T1000 (cell line): ENCODE measurements at regions not wholly inside any gene's neighbourhood (a gene's known extent, or its start where the extent isn't known, plus 50 kb on each side); places are given as distances from the start of the nearest gene placed in this dataset.
"Not testable (repeated sequence)": the region's sequence is repeated elsewhere in the genome, so short reads cannot be mapped to it uniquely, and the experiment has no call there.

ENCODE experiments used
- DNase-seq: peaks from one replicate; lab custom pipeline; 2025; ENCODE audit warnings: mixed read lengths; lab: John Stamatoyannopoulos, UW

- peak; percentile 67 for DNase-seq
Measured at GRCh38 chr6:2376429-2377355, 131.3 kb upstream of the GMDS start.

DNA sequence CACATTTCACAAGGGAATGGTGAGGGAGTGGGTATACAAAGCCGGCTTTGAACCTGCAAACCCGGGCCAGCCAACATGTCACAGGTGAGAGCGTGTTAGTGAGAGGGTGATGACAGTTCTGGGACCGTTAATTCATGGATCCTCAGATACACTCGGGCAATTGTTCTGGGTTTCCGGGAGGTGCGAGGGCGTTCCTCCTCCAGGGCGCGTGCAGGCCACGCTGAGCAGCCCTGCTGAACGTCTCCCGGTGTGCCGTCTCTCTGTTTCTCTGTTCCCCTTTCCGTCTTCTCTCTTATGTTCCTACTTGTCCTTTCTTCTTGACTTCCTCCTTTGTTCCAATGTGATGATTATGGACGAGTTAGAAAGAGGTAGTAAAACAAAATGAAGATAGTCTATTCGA is 130.0 kb upstream of the GMDS start:
- no peak for DNase-seq

- DNase-seq: no peak
Measured at GRCh38 chr6:2369606-2370005, 124.2 kb upstream of the GMDS start.

- no peak for DNase-seq
Measured at GRCh38 chr6:2363211-2363610, 117.8 kb upstream of the GMDS start.

- DNase-seq: no peak
Measured at GRCh38 chr6:2361195-2361594, 115.8 kb upstream of the GMDS start.

DNA sequence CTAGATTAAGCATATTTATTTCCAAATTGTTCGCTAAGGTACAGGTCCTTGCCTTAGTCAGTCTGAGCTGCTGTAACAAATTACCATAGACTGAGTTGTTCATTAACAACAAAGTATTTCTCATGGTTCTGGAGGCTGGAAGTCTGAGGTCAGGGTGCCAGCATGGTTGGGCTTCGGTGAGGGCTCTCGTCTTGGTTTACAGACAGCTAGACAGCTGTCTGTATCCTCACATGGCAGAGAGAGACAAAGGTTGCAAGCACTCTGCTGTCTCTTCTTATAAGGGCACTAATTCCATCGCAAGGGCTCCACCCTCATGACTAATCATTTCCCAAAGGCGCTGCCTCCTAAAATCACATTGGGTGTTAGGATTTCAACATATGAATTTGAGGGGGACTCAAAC is 115.3 kb upstream of the GMDS start:
- DNase-seq: no peak

DNA sequence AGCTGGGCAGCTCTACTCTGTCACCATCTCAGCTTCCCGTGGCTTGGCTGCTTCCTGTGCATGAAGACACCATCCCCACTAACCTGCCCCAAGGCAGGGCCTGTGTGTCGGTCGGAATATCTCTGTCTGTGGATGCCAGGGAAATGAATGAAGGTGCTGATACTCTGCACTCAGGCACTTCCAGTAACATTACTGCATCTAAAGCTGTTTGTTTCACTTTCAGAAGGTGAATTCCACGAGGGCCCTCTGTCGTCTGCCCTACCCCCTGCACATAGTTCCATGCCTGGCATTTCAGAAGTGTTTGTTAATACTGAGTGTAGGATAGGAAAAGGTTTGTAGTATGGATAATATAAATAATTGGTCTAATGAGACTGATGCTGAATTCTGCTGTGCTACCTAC is 114.7 kb upstream of the GMDS start:
- no peak for DNase-seq

GRCh38 chr6:2355150-2355549 is 109.7 kb upstream of the GMDS start:
- no peak for DNase-seq

- no peak for DNase-seq
Measured at GRCh38 chr6:2354138-2354491, 108.7 kb upstream of the GMDS start.

GRCh38 chr6:2353412-2354137 is 108.2 kb upstream of the GMDS start:
- peak; percentile 34 for DNase-seq

GRCh38 chr6:2351807-2352431 is 106.5 kb upstream of the GMDS start:
- DNase-seq: no peak

DNA sequence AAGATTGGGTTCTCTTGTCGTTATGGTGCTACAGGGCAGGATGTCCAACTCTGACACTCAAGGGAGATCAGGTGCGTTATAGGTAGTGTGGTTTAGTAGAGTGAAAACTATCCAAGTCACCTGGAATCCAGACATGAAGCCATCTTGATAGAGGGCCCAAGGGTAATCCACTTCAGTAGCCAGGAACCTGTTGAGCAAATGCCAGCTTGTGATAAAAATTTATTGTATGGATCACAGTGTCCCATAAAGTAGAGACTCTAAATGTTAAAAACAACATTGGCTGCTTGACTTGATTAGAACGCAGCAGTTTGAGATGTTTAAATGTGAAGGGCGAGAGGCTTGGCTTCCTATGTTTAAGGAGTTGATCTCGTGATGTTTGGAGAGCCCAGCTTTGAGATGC is 105.7 kb upstream of the GMDS start:
- no peak for DNase-seq

DNA sequence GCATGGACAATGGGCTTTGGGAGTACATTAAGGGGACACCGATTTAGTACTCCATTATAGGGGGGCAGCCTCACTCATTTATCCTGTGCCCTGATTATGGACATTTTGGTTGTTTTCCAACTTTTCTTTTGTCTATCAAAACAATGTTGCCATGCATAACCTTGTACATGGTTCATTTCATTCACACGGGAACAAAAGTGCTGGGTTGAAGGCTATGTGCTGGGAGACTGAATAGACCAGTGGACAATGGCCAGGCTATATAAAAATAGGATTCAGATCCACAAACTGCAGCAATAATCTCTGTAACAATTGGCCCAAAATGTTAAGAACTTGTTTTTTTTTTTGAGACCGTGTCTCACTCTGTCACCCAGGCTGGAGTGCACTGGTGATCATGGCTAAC is 100.7 kb upstream of the GMDS start:
- DNase-seq: no peak

- no peak for DNase-seq
Measured at GRCh38 chr6:2344319-2344905, 99.0 kb upstream of the GMDS start.

DNA sequence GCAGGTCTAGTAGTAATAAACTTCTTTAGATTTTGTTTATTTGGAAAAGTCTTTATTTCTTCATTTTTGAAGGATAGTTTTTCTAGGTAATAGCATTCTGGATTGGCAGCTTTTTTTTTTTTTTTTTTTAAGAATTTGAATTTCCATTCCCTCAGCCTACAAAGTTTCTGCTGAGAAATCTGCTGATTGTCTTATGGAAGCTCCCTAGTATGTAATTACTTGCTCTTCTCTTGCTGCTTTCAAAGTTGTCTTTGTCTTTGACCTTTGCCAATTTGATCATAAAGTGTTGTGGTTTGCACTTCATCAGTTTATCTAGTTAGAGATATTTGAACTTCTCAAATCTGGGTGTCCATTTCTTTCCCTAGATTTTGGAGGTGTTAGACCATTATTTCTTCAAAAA is 82.2 kb upstream of the GMDS start:
- no peak for DNase-seq

DNA sequence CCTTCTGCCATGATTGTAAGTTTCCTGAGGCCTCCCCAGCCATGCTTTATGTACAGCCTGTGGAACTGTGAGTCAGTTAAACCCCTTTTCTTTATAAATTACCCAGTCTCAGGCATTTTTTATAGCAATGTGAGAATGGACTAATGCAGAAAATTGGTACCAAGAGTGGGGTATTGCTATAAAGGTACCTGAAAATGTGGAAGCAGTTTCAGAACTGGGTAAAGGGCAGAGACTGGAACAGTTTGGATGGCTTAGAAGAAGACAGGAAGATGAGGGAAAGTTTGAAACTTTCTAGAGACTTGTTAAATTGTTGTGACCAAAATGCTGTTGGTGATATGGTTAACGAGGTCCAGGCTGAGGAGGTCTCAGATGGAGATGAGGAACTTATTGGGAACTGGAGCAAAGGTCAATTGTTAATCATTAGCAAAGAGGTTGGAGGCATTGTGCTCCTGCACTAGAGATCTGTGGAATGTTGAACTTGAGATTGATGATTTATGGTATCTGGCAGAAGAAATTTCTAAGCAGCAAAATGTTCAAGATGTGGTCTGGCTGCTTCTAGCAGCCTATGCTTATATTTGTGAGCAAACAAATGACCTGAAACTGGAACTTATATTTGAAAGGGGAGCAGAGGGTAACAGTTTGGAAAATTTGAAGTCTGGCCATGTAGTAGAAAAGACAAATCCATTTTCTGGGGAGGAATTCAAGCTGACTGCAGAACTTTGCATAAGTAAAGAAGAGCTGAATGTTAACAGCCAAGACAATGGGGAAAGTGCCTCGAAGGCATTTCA is 79.0 kb upstream of the GMDS start:
- no peak for DNase-seq

GRCh38 chr6:2317498-2317897 is 72.1 kb upstream of the GMDS start:
- DNase-seq: not testable (repeated sequence)

GRCh38 chr6:2314641-2315040 is 69.2 kb upstream of the GMDS start:
- no peak for DNase-seq

- no peak for DNase-seq
Measured at GRCh38 chr6:2310042-2310441, 64.6 kb upstream of the GMDS start.

DNA sequence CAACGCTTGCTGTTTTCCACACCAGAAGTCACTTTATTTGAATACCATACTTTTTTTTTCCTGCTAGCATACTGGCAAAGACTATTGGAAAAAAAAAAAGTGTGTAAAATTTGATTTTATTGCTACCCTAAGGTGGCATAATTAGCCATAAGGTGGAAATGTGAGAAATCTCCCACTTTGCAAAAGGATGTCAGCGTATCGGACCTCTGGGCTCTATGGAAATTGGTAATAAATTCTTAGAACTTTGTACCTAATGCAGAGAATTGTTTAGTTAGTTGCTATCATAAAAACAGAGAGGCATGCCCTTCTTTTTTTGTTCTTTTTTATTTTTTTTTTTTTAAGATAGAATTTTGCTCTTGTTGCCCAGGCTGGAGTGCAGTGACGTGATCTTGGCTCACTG is 63.7 kb upstream of the GMDS start:
- DNase-seq: no peak

DNA sequence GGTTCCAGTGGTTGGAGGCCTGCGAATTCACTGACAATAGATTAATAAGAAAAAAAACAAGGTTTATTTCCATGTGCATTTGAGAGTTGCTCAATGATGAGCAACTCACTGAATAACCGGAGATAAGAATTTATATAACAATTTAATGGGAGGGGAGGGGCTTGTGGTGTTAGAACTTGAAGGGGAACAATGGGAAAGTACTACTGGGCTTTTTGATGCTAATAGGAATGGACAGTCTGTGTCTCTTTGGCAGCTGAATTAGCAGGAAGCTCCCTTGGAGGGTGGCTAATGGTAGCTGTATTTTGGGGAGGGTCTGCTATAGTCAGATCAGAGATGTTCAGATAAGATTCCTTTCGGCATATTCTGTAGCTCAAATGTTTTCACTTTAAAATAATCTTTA is 62.4 kb upstream of the GMDS start:
- no peak for DNase-seq

- no peak for DNase-seq
Measured at GRCh38 chr6:2305951-2306350, 60.5 kb upstream of the GMDS start.
